Activated T-cell treated with anti-CD3 and anti-CD28 coated beads, Interleukin-2, amount 50 U/mL, for 4 hours (primary cell): ENCODE measurements at regions not wholly inside any gene's neighbourhood (a gene's known extent, or its start where the extent isn't known, plus 50 kb on each side); places are given as distances from the start of the nearest gene placed in this dataset.
A peak's percentile ranks its signal among the peaks of the same experiment; 100 is the strongest.

Experiments
- ATAC-seq, 2 donors: fragments of 200-7000 bp; cut with Tn5 transposase; one replicate each; pipeline ENCODE4 v1.10.0; 2021
- DNase-seq: peaks from one replicate; pipeline ENCODE4 v3.0.0-alpha.2; 2020
- H3K27me3 Mint-ChIP-seq: one replicate; pipeline ENCODE4 v1.8.0; 2021; ENCODE audit warnings: low read depth, mixed read lengths
- H3K36me3 Mint-ChIP-seq: one replicate; pipeline ENCODE4 v1.8.0; 2022; ENCODE audit warnings: mixed read lengths; ENCODE audit not compliant: insufficient read depth
- H3K4me1 Mint-ChIP-seq: one replicate; pipeline ENCODE4 v1.8.0; 2021; ENCODE audit warnings: low read depth, mixed read lengths
- H3K4me3 Mint-ChIP-seq: one replicate; pipeline ENCODE4 v1.8.0; 2021; ENCODE audit warnings: mild to moderate bottlenecking, moderate library complexity, mixed read lengths
- H3K9me3 Mint-ChIP-seq: one replicate; pipeline ENCODE4 v1.8.0; 2021; ENCODE audit warnings: mixed read lengths

GRCh38 chr20:60365882-60366281 is 407.7 kb downstream of the CDH26 start:
- Mint-ChIP-seq H3K27me3 (no peaks in the 10 kb centered on the region), H3K36me3 (no peaks in the 10 kb centered on the region), H3K9me3 (no peaks in the 10 kb centered on the region), H3K4me1 (no peaks in the 10 kb centered on the region), H3K4me3 (no peak overlapping the region)
- ATAC-seq, result no peak
- DNase-seq, result no peak

GRCh38 chr20:60371384-60371783 is 413.2 kb downstream of the CDH26 start:
- Mint-ChIP-seq H3K27me3 (peaks cover 18% of the 10 kb centered on the region), H3K36me3 (no peaks in the 10 kb centered on the region)
- DNase-seq, result no peak

GRCh38 chr20:60372275-60372674 is 414.1 kb downstream of the CDH26 start:
- H3K4me1 Mint-ChIP-seq, result no peaks in the 10 kb centered on the region
- DNase-seq (no peak), ATAC-seq (no peak)
- H3K36me3 Mint-ChIP-seq, result no peaks in the 10 kb centered on the region
- no peak overlapping the region for H3K4me3 Mint-ChIP-seq
- peaks cover 26% of the 10 kb centered on the region for H3K27me3 Mint-ChIP-seq
- no peaks in the 10 kb centered on the region for H3K9me3 Mint-ChIP-seq

More at GRCh38 chr20:60371384-60371783, 413.2 kb downstream of the CDH26 start:
- Mint-ChIP-seq H3K9me3 (no peaks in the 10 kb centered on the region), H3K4me1 (no peaks in the 10 kb centered on the region), H3K4me3 (no peak overlapping the region)
- ATAC-seq, result no peak

GRCh38 chr20:60372822-60373221 is 414.6 kb downstream of the CDH26 start:
- H3K36me3 Mint-ChIP-seq, result no peaks in the 10 kb centered on the region
- H3K9me3 Mint-ChIP-seq, result no peaks in the 10 kb centered on the region
- ATAC-seq, result no peak
- H3K4me1 Mint-ChIP-seq, result no peaks in the 10 kb centered on the region
- H3K27me3 Mint-ChIP-seq, result peaks cover 26% of the 10 kb centered on the region
- no peak for DNase-seq
- H3K4me3 Mint-ChIP-seq, result no peak overlapping the region

GRCh38 chr20:60378620-60379019 is 420.4 kb downstream of the CDH26 start:
- H3K27me3 Mint-ChIP-seq, result peaks cover 24% of the 10 kb centered on the region
- DNase-seq, result no peak
- no peaks in the 10 kb centered on the region for H3K4me1 Mint-ChIP-seq
- peaks cover 11% of the 10 kb centered on the region for H3K9me3 Mint-ChIP-seq
- ATAC-seq, result no peak
- no peak overlapping the region for H3K4me3 Mint-ChIP-seq
- H3K36me3 Mint-ChIP-seq, result no peaks in the 10 kb centered on the region

- DNase-seq (no peak), ATAC-seq (no peak)
- no peak overlapping the region for H3K4me3 Mint-ChIP-seq
- no peaks in the 10 kb centered on the region for H3K36me3 Mint-ChIP-seq
- H3K9me3 Mint-ChIP-seq, result peaks cover 11% of the 10 kb centered on the region
- no peaks in the 10 kb centered on the region for H3K4me1 Mint-ChIP-seq
- peaks cover 7% of the 10 kb centered on the region for H3K27me3 Mint-ChIP-seq
Measured at GRCh38 chr20:60381643-60382400, 423.6 kb downstream of the CDH26 start.

GRCh38 chr20:60389441-60389840 is 431.2 kb downstream of the CDH26 start:
- Mint-ChIP-seq H3K9me3 (no peaks in the 10 kb centered on the region), H3K36me3 (no peaks in the 10 kb centered on the region), H3K4me1 (no peaks in the 10 kb centered on the region), H3K27me3 (peaks cover 8% of the 10 kb centered on the region), H3K4me3 (no peak overlapping the region)
- no peak for DNase-seq
- no peak for ATAC-seq

- H3K27me3 Mint-ChIP-seq, result peaks cover 11% of the 10 kb centered on the region
- H3K4me1 Mint-ChIP-seq, result no peaks in the 10 kb centered on the region
- H3K9me3 Mint-ChIP-seq, result no peaks in the 10 kb centered on the region
- no peaks in the 10 kb centered on the region for H3K36me3 Mint-ChIP-seq
- ATAC-seq (no peak), DNase-seq (no peak)
- no peak overlapping the region for H3K4me3 Mint-ChIP-seq
Measured at GRCh38 chr20:60389882-60390281, 431.7 kb downstream of the CDH26 start.

GRCh38 chr20:60395991-60396390 is 437.8 kb downstream of the CDH26 start:
- H3K4me1 Mint-ChIP-seq, result no peaks in the 10 kb centered on the region
- ATAC-seq (no peak), DNase-seq (no peak)
- H3K36me3 Mint-ChIP-seq, result no peaks in the 10 kb centered on the region
- H3K27me3 Mint-ChIP-seq, result peaks cover 11% of the 10 kb centered on the region
- peaks cover 12% of the 10 kb centered on the region for H3K9me3 Mint-ChIP-seq
- H3K4me3 Mint-ChIP-seq, result no peak overlapping the region

GRCh38 chr20:60400567-60400966 is 442.3 kb downstream of the CDH26 start:
- Mint-ChIP-seq H3K4me3 (no peak overlapping the region), H3K27me3 (peaks cover 8% of the 10 kb centered on the region), H3K9me3 (peaks cover 12% of the 10 kb centered on the region), H3K4me1 (no peaks in the 10 kb centered on the region), H3K36me3 (no peaks in the 10 kb centered on the region)
- no peak for DNase-seq
- ATAC-seq, result no peak

- Mint-ChIP-seq H3K9me3 (peaks cover 12% of the 10 kb centered on the region), H3K4me1 (no peaks in the 10 kb centered on the region), H3K27me3 (peaks cover 5% of the 10 kb centered on the region), H3K36me3 (no peaks in the 10 kb centered on the region), H3K4me3 (no peak overlapping the region)
- no peak for DNase-seq
- ATAC-seq, result no peak
Measured at GRCh38 chr20:60402189-60403058, 444.2 kb downstream of the CDH26 start.

- H3K9me3 Mint-ChIP-seq, result peaks cover 12% of the 10 kb centered on the region
- ATAC-seq (peak in 1 of 2 donors; percentile 21), DNase-seq (no peak)
- no peak overlapping the region for H3K4me3 Mint-ChIP-seq
- peaks cover 5% of the 10 kb centered on the region for H3K27me3 Mint-ChIP-seq
- no peaks in the 10 kb centered on the region for H3K4me1 Mint-ChIP-seq
- no peaks in the 10 kb centered on the region for H3K36me3 Mint-ChIP-seq
Measured at GRCh38 chr20:60403105-60403741, 445.0 kb downstream of the CDH26 start.

GRCh38 chr20:60407011-60407771 is 449.0 kb downstream of the CDH26 start:
- Mint-ChIP-seq H3K36me3 (no peaks in the 10 kb centered on the region), H3K4me1 (no peaks in the 10 kb centered on the region), H3K9me3 (no peaks in the 10 kb centered on the region), H3K4me3 (no peak overlapping the region), H3K27me3 (peaks cover 5% of the 10 kb centered on the region)
- ATAC-seq, result no peak
- DNase-seq, result no peak

GRCh38 chr20:60407938-60408337 is 449.7 kb downstream of the CDH26 start:
- no peak overlapping the region for H3K4me3 Mint-ChIP-seq
- no peaks in the 10 kb centered on the region for H3K9me3 Mint-ChIP-seq
- no peak for DNase-seq
- H3K27me3 Mint-ChIP-seq, result peaks cover 5% of the 10 kb centered on the region
- ATAC-seq, result no peak
- H3K36me3 Mint-ChIP-seq, result no peaks in the 10 kb centered on the region
- no peaks in the 10 kb centered on the region for H3K4me1 Mint-ChIP-seq
